ENCODE measurements at regions not wholly inside any gene's neighbourhood (a gene's known extent, or its start where the extent isn't known, plus 50 kb on each side); places are given as distances from the start of the nearest gene placed in this dataset.

GRCh38 chr1:106637566-106637965 lies 418.9 kb upstream of the PRMT6 start:
- WGBS (ENCODE audit: extremely low coverage, insufficient read length, low lambda C conversion rate): no CpG with 5 or more reads among the region's 3 CpGs

More at GRCh38 chr1:106637566-106637965, 418.9 kb upstream of the PRMT6 start:
- H3K9me3 Mint-ChIP-seq: no peaks in the 10 kb centered on the region
- Histone ChIP-seq H3K9ac (ENCODE audit: extremely low read depth, insufficient read length, low read length) (no peak overlapping the region), H4K8ac (replicated peaks; ENCODE audit: insufficient read length, low read depth, low read length) (no peak overlapping the region), H4K91ac (ENCODE audit: insufficient read length, low read depth, low read length) (no peak overlapping the region), H3K4ac (ENCODE audit: low read depth, low read length) (no peak overlapping the region), H4K20me1 (ENCODE audit: control insufficient read depth, insufficient read depth, insufficient read length) (no peaks in the 10 kb centered on the region), H3K14ac (ENCODE audit: insufficient read depth, low read length) (no peak overlapping the region), H3K27me3 (ENCODE audit: insufficient read depth, low read length) (no peaks in the 10 kb centered on the region), H3K4me1 (ENCODE audit: insufficient read depth, low read length) (no peaks in the 10 kb centered on the region), H3K27ac (ENCODE audit: insufficient read length, low read depth, low read length) (no peak overlapping the region), H4K5ac (ENCODE audit: insufficient read length, low read depth, low read length) (no peak overlapping the region), H2BK15ac (ENCODE audit: low read depth, low read length) (no peak overlapping the region), H2AFZ (ENCODE audit: low read length) (no peak overlapping the region), H2AK5ac (ENCODE audit: insufficient read length, low read length) (no peak overlapping the region), H3K23ac (ENCODE audit: insufficient read length, low read depth, low read length) (no peak overlapping the region), H3K23me2 (ENCODE audit: insufficient read length, low read depth, low read length, poor library complexity, severe bottlenecking) (no peaks in the 10 kb centered on the region), H2BK20ac (ENCODE audit: low read depth, low read length, poor library complexity, severe bottlenecking) (no peak overlapping the region), H3T11ph (ENCODE audit: low read length) (no peak overlapping the region), H3K4me2 (ENCODE audit: insufficient read depth, insufficient read length, low read length) (no peak overlapping the region), H3K56ac (ENCODE audit: insufficient read length, low read depth, low read length) (no peak overlapping the region), H3K79me1 (ENCODE audit: insufficient read depth, low read depth, low read length, poor library complexity, severe bottlenecking) (no peaks in the 10 kb centered on the region), H3K18ac (ENCODE audit: insufficient read length, low read depth, low read length) (no peak overlapping the region), H2BK120ac (ENCODE audit: low read depth, low read length, poor library complexity, severe bottlenecking) (no peak overlapping the region), H3K9me3 (ENCODE audit: control insufficient read depth, low read depth, low read length) (no peaks in the 10 kb centered on the region), H2BK12ac (ENCODE audit: insufficient read length, low read depth, low read length) (no peak overlapping the region), H3K79me2 (ENCODE audit: insufficient read depth, low read length) (no peaks in the 10 kb centered on the region), H2BK5ac (ENCODE audit: insufficient read length, low read length) (no peak overlapping the region)
- TF ChIP-seq CTCF (conservative IDR thresholded peaks at IDR 0.05): no peak
- H3K27ac Mint-ChIP-seq: no peak overlapping the region
- no peaks in the 10 kb centered on the region for H3K4me1 Mint-ChIP-seq
- DNase-seq: no peak
- no peaks in the 10 kb centered on the region for H3K36me3 Mint-ChIP-seq (ENCODE audit: insufficient read depth in 1 of 3, low read depth in 3 of 3)
- no peaks in the 10 kb centered on the region for H3K27me3 Mint-ChIP-seq (ENCODE audit: low read depth)
- H3K4me3 Mint-ChIP-seq: no peak overlapping the region

Measured in H9 (cell line).